Activated CD4-positive, alpha-beta T cell treated with anti-CD3 and anti-CD28 coated beads for 1 hour (primary cell): ENCODE measurements at regions not wholly inside any gene's neighbourhood (a gene's known extent, or its start where the extent isn't known, plus 50 kb on each side); places are given as distances from the start of the nearest gene placed in this dataset.
"Not testable (repeated sequence)": the region's sequence is repeated elsewhere in the genome, so short reads cannot be mapped to it uniquely, and the experiment has no call there.

ENCODE experiments used
- DNase-seq: peaks from one replicate; pipeline ENCODE4 v3.0.0-alpha.2; 2020

DNA sequence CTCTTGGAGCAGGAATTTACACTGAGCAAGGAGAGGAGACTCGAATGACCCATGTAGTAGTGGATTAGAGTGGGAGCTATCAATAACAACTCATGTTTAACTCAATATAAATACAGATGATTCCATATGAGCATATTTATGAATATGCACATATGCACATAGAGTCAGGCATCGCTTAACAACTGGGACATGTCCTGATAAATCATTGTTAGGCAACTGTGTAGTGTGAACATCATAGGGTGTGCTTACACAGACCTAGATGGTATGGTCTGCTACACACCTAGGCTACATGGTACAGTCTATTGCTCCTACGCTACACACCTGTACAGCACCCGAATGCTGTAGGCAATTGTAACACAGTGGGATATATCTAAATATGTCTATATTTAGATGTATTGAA lies 75.9 kb upstream of the RALGAPA2 start:
- no peak for DNase-seq

DNA sequence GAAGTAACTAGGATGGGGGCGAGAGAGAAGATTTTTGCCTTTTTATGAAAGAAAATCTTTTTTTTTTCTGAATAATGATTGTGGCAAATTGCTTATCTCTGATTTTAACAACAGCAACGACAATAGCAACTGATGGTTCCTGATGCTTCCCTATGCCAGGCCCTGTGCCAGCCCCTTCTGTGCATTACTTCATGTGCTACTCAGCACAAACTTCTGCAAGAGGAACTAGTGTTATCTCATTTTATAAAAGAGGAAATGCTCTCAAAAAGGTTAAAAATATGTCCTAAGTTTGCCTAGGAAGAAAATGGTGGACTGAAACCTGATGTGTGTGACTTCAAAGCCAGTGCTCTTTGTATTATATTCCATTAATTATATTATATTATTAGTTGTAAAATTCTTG lies 74.0 kb upstream of the RALGAPA2 start:
- no peak for DNase-seq

DNA sequence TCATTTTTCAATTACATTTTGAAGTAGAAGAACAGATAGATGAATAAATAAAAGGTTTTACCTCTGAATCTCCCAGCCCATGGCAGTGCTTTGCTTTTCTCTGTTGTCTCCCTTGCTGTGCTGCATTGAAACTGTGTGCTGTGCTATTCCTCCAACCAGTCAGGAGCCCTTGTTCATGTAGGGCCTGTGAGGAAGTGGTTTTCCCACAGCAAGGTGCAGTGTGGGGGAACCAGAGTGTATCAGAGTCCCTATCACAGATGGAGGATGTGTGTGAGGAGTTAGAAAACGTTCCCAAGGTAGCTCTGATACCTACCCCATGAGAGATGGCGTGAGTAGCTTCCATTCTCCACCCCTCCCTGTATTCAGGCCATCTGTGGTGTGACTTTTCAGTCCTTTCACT lies 72.8 kb upstream of the RALGAPA2 start:
- no peak for DNase-seq

DNA sequence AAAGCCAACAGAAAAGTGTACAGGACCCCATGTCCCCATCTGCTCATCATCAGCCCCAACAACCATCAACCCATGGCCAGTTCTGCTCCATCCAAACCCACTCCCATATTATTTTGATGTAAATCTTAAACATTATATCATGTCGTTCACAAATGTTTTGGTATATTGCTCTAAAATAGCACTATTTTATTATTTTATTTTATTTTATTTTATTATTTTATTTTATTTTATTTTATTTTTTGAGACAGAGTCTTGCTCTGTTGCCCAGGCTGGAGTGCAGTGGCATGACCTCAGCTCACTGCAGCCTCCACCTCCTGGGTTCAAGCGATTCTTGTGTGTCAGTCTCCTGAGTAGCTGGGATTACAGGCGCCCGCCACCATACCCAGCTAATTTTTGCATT lies 72.0 kb upstream of the RALGAPA2 start:
- DNase-seq: not testable (repeated sequence)

DNA sequence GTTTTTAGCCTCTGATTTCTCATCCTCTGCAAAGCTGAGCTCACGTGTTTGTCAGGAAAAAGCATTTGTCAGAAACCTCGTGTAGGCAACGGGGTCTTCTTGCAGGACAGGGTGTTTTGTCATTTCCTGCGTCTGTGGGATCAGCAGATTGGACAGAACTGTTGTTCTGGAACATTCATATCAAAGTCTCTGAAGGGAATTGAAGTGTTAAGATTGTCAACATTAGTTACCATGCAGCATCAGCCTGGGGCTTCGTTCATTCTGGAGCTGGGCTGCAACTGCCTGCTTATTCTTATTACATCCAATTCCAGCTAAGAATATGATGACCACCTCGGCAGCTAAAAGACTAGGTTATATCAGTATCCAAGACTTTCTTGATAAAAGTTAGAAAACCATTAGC lies 71.0 kb upstream of the RALGAPA2 start:
- no peak for DNase-seq

DNA sequence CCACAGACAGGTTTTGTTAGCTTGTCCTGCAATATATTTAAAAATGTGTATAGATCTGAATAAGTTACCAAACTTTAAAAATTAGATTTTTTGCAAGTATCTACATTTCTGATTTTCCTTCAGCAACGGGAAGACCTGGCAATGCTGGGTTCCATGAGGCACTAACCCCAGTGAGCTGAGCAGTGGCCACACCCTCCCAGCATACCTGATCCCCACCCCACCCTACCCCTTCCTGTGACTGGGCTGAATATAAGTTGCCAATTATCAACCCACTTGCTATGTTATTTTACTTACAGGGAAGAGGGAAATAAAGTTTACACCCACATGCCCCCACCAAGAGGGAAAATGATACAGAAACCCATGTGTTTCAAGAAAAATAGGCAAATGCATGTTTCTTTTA lies 70.3 kb upstream of the RALGAPA2 start:
- no peak for DNase-seq

DNA sequence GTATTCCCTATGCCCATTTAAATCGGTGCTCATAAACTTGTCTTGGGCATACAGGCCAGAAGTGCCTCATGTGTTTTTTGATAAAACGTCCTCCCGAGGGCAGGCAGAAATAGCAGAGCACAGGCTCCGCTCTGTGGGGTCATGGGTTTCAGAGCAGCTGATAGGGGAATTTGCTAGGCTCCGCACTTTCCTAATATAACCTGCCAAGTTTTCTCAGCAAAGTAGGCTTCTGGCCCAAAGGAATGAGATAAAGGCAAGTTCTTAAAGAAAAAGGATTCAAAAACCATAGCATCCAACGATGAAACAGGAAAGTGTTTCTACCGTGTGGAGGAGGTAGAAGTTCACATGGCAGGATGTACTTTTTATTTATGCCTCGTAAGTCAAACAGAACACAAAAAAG lies 69.8 kb upstream of the RALGAPA2 start:
- no peak for DNase-seq

DNA sequence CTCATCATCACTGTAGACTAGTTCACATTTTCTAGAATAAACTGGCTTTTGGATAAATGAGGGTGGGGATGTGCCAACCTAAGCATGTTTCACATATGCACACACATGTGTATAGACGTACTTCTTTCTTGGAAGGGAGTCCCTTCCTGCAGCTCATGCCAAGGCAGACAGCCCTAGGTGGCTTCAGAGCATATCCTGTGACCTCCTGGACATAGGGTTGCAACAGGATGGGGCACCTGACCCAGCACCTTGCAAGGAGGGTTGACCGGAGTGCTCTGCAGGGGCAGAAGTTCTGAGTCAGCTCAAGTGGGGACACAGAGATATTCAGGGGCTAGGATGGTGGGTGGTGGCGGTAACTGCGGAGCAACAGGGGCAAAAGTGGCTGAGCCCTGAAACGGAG lies 68.6 kb upstream of the RALGAPA2 start:
- DNase-seq: no peak

DNA sequence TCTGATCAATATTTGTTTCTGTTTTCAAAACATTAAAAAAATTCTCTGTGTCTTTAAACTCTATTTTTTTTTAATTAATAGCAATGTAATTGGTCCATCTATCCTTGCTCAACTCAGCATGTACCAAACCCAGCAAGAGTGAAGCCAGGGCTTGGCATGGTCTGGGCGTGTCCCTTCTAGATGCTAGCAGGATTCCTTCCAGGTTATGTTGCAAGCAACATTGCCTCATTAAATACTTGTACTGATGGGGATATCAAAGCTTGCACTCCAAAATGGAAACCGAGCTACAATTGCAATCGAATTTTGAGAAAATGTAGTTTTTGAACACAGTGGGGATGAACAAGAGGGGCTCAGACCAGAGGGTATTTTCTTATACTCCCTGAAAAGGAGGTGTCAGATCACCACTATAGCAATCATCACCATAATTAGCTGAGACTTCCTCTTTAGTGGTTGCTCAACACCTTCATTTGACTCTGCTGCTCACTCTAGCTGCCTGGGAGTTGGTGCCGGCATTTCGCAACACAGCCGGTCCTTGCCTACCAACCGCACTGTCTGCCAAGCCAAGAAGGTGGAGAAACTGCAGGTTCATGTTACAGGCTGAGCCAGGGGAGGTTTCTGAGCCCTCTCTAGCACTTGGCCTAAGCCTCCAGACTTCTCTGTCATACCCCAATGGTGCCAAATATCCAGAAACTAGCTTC lies 67.8 kb upstream of the RALGAPA2 start:
- no peak for DNase-seq

DNA sequence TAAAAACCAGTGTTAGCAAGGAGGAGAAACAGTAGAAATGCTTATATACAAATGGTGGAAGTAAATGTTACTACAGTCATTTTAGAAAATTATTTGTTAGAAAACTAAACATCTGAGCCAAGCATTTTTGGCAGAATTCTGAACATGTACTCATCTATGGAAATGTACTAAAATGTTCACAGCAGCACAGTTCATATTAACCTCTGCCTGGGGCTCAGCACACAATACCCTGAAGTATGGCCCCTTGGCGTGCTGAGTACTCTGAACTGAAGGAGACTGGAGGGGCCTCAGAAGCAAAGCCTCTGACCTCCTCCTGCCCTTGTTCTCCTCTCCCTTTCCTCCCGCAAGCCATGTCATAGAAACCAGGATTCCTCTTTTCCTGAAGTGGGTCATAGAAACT lies 66.2 kb upstream of the RALGAPA2 start:
- DNase-seq: no peak

DNA sequence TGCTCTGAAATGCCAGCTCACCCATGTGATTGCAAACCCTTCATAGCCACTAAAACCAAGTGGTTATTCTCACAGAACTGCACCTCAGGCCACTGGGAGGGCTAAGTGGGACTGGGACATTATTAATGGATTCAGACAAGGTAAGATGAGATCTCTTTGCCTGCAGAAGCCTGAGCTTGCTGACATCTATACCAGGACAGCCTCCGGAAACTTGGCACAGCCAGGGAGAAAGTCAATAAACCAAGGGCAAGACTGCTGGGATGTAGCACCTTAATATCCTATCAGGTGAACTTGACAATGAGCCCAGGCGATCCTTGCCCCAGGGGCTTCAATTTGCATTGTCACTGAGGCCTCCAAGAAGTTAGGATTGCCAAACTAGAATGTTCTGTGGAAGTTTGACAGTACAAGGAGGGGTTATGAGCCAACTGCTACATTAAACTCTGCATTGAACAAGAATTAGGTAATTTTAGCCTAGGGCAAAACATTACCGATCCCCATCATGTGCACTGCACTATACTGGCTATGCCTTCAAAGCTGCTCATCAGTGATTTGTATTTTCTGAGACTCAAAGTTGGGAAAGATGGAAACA lies 60.1 kb upstream of the RALGAPA2 start:
- no peak for DNase-seq

DNA sequence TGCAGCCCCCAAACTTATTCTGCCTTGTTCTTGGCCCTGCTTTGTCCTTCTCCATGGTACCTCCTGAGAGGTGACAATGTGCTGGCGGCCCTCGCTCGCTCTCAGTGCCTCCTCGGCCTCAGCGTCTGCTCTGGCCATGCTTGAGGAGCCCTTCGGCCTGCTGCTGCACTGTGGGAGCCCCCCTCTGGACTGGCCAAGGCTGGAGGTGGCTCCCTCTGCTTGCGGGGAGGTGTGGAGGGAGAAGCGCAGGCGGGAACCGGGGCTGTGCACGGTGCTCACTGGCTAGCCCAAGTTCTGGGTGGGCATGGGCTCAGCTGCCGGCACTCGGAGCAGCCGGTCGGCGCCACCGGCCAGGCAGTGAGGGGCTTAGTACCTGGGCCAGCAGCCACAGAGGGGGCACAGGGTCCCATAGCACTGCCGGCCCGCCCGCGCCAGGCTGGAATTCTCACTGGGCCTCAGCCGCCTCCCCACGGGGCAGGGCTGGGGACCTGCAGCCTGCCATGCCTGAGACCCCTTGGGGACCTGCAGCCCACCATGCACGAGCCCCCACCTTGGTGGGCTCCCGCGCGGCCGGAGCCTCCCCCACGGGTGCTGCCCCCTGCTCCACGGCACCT lies 55.9 kb upstream of the RALGAPA2 start:
- DNase-seq: no peak

DNA sequence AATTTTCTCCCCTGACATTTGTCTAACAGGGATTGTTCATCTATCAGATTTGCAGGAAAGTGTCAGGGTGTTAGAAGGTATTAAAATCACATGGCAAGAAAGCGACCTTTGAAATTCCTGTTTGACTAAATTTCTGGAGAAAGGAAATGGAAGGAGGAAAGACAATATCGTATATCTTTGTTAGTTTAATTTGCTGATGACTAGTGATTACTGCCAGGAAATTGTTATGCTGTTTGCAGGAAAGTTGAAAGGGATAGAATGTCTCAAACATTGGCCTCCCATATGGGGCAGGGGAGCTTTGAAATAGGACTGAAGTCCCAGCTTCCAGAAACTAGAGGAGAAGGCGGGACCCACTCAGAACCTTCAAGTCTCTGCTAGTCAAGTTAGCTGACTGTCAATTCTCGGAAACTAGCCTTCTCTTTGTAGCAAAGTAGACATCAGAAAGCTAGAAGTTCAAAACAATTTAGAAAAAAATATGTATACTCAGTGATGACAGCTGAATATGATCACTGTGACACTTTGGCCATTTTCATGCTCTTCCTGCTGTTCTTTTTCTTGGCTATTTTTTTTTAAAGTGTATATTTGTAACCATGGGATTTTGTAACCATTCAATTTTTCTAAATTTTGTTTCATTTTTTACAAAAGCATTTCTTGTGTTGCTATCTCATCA lies 53.4 kb upstream of the RALGAPA2 start:
- no peak for DNase-seq

DNA sequence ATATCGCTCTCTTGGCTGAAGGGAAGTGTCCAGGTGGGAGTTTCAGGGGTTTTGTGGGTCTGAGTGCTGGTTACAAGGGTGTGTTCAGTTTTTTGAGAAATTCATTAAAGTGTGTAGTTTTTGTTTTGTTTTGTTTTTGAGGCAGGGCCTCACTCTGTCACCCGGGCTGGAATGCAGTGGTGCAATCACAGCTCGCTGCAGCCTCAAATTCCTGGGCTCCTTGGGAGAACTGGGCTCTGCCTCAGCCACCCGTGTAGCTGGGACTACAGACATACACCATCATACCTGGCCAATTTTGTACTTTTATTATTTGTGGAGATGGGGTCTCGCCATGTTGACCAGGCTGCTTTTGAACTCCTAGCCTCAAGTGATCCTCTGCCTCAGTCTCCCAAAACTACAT lies 51.2 kb upstream of the RALGAPA2 start:
- DNase-seq: no peak
